Activated CD4-positive, alpha-beta T cell treated with anti-CD3 and anti-CD28 coated beads, Interleukin-2, Interleukin-4, amounts not matched to agents 100 ng/mL and 50 ng/mL, durations not matched to agents 16 hours and 8 hours (primary cell): ENCODE measurements at regions not wholly inside any gene's neighbourhood (a gene's known extent, or its start where the extent isn't known, plus 50 kb on each side); places are given as distances from the start of the nearest gene placed in this dataset.
"Not testable (repeated sequence)": the region's sequence is repeated elsewhere in the genome, so short reads cannot be mapped to it uniquely, and the experiment has no call there.

ENCODE experiments used
- DNase-seq: peaks from one replicate; pipeline ENCODE4 v3.0.0-alpha.2; 2020; ENCODE audit warnings: low spot score

DNA sequence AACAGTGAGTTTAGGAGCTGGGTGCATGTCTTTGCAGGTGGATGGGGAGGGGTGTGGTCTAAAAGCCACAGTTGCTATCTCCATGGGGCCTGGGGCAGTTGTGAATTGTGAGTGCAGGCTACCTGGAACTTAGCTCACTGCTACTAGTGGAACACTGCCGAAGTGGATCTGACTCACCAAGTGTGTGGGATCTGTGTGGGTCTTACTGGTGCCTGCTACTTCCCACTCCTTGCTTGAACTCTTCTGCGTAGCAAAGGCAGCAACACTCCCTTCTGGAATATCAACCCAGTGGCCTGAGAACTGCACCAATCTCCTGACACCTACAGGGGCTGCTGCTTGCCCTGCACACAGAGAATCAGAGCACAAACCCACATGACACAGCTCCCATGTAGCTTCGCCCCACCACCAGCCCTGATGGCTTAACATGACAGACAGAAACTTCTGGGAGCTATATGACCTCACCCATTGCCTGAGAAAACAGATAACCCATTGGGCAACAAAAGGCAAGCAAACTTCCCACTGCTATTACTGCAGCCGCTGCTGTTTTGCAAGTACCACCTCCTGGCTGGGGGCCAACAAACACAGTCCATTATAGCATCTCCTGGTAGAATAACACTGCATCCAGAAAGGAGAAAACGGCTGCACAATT, 455.1 kb upstream of the DDX18 start:
- DNase-seq = no peak

DNA sequence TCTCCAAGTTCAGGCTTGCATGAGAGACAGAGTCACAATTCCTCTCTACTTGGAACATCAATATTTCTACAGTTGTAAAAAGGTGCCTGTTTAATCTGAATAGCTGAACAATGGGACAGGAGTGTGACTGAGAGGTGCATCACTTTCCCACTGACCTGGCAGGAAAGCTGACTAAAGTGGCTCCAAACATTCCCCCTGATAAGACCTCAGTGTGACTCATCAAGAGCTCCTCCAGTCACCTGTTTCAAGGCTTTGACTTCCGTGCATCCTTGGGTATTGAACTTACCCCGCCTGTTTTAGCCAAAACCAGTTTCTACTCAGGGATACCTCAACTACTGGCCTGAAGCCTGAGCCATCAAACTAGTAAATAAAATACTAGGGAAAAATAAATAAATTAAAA, 453.9 kb upstream of the DDX18 start:
- DNase-seq = no peak

DNA sequence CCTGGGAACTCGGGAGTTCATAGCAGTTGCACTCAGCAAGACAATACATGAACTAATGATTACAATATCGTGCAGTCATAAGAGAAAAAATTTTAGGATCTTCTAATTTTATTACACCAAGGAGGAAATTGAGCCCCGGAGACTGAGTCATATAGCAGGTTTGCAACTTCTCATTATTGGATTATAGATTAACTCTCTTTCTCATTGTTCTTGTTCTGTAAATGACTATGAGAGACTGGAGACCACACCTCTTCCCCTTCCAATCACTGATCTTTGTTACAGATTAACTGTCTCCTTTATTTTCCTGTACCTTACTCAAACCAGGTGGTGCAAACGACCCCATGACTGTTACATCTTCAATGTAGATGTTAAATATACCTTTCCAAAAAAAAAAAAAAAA, 435.8 kb upstream of the DDX18 start:
- DNase-seq = no peak

DNA sequence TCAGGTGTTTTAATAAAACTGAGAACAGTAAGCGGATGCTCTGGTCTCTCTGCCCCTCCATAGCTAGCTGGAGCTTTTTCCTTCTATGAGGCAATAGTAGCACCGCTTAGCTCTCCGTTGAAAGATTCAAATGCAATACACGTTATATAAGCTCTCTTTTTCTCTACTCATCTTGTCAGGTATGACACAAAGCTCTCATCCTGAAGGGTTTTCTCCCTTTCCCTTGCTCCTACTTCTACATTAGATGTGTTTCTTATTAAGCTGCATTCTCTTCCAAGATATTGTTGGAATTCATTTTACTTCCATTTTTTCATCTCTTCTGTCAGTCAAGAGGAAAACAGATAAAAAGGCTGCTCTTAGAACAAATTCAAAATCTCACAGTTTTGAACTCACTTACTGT, 434.6 kb upstream of the DDX18 start:
- no peak for DNase-seq

DNA sequence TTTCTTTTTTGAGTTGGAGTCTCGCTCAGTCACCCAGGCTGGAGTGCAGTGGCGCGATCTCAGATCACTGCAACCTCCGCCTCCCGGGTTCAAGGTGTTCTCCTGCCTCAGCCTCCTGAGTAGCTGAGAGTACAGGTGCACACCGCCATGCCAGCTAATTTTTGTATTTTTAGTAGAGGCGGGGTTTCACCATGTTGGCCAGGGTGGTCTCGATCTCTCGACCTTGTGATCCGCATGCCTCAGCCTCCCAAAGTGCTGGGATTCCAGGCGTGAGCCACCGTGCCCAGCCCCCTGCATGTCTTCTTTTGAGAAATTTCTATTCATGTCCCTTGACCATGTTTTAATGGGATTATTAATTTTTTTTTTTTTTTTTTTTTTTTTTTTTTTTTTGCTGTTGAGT, 430.5 kb upstream of the DDX18 start:
- DNase-seq = not testable (repeated sequence)

DNA sequence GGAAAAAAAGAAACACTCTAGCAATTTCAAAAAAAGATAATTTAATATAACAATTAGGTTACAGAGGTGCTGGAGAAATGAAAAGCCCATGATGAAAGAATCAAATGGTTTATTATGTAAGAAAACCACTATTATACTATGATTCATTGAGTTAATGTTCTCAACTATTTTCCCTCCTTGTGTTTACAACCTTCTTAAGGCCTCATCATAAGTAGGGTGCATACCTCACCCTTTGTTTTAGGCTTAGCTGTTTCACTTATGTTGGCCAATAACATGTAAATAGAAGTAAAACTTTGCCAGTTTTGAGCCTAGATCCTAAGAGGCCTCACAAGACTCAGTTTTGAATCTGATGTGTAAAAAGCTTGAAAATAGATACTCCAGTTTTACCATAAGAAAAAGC, 418.3 kb upstream of the DDX18 start:
- no peak for DNase-seq

DNA sequence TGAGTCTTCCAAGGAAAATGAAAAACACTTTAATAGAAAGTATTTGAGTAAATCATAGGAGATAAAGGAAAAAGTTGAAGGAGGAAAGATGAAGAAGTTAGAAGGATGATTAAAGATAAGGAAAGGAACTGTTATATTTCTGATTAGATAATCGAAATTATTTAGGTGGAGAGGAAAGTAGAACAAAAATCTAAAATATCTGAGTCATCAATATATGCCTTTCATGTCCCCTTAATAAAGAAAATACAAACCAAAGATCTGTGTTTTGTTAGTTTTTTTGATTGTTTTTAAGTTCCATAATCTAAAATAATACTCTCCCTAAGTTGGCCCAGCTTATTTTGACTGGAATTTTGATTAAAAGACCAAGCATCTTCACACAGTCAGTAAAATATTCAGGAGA, 412.9 kb upstream of the DDX18 start:
- DNase-seq = no peak

DNA sequence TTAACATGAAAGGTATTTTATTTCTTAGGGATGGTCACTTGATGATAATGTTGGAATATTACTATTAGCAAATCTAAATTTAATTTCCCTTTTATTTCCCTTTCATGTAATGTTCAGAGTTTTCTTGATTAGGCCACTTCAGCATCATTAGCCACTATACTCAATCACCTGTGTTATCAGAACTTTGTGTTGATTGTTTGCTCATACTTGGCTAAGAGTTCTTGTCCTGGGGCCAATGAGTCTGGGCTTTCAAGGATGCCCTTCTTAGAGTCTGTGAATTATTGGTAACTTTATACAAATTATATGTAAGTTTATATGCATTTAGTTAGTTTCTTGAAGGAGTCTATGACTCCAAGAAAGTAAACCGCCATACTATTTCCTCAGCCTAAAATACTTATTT, 408.0 kb upstream of the DDX18 start:
- no peak for DNase-seq

DNA sequence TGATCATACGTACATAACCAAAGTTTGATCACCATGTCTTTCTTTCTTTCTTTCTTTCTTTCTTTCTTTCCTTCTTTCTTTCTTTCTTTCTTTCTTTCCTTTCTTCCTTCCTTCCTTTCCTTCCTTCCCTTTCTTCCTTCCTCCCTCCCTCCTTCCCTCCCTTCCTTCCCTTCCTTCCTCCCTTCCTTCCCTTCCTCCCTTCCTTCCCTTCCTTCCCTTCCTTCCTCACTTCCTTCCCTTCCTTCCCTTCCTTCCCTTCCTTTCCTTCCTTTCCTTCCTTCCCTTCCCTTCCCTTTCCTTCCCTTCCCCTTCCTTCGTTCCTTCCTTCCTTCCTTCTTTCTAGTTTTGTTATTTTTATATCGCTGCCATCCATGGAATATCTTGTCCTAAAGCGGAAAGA, 406.7 kb upstream of the DDX18 start:
- no peak for DNase-seq

DNA sequence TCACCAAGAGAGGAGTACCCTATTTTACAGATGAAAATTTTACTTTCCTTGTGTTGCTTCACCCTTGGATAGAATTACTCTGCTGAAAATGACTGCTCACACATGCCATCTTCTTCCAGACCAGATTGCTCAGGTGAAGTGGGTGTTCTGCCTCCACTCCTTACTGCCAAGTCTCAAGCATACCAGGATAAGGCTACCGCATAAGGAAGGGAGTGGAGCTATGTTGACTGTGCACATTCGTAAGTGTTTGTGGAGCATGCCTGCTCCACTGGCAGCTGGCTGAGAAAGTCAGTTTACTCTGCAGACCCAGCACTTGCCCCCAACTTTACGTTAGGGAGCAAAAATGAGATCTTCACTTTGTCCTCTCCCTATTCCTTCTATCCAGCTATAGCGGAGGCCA, 405.0 kb upstream of the DDX18 start:
- DNase-seq = no peak

DNA sequence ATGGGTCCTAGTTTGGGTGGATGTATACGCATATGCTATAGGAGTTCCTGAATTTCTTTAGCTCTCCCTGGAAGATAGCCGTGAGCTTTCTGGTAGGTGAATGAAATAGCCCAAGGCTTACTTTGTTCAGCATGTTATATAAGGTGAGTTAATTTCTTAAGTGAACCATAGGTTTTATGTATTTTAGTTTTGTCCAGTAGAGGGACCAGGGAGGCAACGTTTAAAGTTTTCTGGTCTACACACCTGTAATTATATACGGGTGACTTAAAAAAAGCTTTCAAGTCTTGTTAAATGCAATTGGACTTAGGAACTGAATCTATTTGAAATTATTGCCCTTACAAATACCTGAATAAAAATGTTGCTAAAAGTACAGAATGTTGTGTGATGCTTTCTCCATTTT, 402.5 kb upstream of the DDX18 start:
- DNase-seq = no peak

DNA sequence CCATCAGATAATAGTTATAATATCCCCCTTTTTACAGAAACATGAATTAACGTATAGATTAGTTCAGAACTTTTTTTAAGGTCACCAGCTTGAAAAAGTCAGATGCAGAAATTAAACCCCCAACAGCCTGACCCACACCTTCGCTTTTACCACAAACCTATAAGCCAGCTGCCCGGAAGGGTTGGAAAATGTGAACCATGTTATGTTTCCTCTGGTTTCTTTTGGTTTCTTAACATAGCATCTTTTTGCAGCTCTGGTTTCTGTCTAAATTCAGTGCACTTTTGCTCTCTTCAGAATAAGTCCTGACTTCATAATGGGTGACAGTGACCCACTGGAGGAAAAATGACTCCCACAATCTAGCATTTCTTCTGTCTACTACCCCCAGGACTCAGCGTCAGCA, 381.7 kb upstream of the DDX18 start:
- no peak for DNase-seq

DNA sequence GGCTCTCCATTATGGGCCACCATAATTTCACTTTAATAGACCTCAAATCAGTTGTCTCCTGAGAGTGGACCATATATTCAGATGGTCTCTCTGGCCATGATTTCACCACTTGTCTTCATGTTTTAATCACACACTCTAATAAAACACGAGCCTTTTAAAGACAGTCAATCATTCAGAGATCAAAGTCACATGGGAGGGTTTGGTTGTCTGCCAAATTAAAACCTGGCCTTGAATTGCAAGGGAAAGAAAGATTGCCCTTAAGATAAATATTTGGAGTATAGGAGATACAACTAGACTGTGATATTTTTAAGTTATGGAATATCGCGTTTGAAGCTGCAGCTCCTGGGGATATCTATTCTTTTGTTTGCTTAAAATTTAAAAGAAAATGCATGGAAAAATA, 377.8 kb upstream of the DDX18 start:
- DNase-seq = no peak

DNA sequence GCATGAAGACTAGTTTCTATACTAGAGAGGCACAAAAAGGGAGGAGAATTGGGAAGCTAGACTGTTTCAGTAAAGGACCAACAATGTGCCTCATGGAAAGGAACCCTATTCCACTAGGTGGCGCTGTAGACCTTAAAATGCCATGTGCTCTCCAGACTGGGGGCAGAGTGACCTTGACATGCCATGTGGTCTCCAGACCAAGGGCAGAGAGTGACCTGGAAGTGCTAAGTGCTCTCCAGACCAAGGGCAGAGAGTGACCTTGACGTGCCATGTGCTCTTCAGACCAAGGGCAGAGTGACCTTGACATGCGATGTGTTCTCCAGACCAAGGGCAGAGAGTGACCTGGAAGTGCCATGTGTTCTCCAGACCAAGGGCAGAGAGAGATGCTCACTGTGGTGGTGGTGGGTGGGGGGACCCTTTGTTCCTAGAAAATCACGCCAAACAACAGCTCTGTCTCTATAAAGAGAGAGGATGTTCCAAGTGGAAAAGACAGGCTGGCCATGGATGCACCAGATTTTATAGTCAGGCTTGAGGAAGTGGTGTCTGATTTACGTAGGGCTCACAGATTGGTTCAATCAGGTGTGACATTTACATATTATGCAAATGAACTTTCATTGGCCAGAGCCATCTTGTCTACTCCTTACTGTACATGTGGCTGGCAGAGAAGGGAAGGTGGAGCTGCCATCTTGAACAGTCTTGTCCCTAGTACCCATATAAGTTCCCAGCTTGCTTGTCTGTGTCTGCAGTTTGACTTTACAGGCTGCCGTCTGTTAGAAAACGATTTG, 344.0 kb upstream of the DDX18 start:
- DNase-seq = peak; percentile 39

DNA sequence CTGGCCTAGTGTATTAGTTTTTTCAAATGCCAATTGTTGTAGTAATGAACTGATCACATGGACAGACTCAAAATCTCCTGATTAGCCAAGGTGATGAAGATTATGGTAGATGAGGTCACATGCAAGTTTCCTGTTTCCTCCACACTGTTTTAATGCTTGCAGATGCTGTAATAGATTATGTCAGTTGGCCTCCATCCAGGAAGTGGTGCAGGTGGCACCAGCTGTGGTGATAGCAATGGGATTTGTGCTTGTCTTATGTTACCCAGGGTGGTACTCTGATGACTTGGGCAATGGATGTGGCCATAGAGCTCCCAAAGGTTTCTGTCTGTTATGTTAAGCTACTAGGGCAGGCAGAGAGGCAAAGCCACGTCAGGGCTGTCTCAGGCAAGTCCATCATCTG, 332.9 kb upstream of the DDX18 start:
- DNase-seq = no peak

DNA sequence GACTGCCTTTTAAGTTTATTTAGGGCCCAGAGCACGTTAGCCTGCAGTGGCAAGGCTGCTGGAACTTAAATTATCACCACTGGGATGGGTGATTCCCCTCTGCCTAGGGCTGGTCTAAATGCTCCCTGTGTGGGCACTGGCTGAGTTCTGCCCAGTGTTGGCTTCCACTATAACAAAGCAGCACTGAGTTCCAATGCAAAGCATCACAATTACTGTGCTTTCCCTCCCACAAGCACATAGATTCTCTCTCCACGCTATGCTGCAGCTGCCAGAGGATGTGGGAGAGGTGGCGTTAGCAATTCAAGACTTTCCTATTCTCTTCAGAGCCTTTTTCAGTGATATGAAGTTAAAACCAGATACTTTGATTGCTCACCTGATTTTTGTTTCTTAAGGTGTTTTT, 328.9 kb upstream of the DDX18 start:
- no peak for DNase-seq

DNA sequence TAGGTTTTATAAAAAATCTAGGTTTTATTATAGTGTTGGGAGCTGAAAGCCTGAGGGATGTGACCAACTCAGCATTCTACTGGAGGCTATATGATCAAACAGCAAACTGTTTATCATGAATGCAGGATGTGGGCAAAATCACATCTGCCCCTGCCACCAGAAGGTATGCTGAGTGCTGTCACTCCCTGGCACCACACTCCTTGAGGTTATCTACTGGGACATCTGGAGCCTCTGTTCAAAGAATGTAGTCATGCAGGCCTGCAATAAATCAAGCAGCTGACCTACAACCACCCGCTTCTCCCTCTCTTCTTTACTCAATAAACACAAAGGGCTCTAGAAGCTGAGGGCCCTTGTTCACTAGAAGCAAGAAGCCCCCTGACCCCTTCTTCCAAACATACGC, 328.4 kb upstream of the DDX18 start:
- DNase-seq = no peak

DNA sequence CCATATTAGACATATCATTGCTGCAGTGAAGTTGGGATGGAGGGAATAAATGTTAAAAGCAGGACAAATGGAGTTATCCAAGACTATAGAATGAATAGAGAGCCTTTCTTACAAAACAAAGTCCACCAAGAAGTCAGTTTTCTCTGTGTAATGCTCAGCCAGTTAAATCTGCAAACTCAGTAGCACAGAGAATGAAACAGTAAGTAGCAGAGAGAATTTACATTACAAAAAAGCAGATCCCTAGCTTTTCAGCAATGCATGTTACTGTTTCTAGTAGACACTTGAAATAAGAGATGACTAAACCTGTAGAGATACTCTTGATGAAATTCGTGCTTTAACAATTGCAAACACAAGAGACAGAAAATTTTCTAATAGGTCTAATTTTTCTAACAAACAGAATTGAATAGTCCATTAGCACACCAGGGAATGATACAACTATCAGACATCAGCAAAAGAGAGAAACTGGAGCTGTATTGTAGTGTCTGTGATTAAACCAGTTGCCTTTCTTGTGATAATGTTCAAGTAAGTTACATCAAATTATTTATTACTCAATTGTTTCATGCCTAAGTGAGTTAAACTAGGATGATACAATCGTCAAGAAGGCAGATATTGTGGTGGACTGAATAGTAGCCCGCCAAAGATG, 322.2 kb upstream of the DDX18 start:
- no peak for DNase-seq

DNA sequence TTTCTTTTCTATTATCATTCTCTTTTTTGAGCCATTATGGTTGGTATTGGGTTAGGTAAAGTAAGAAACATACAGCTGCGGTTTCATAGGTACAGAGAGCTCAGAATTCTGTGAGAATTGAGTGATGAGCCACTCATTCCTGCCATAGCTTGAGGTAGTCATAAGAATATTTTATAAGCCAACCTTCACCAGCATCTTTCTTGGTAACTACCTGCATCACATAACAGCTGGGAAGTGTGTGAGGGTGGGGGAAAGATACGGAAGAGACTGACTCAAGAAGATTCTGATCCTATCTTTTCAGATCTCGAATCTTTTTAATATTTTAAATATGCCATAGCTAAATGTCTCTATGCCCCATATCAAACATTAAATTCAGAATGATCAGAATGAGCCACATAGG, 313.8 kb upstream of the DDX18 start:
- DNase-seq = no peak

DNA sequence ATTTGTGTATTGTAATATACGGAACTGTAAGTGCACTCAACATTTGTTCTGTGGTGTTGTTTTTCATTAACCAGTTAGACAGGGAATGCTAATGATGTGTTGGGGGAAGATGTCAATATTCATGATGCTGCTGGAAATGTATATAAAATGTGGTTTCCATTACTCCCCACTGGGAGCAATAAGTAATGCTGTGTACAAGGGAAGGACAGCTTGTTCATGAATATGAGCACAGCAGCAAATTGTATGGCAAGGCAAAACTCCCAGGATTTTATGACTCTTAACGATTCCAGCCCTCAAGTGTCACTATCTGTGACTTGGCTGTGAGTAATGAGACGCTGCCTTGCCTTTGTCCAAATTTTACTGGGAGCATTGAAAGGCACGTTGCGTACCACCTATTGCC, 312.4 kb upstream of the DDX18 start:
- no peak for DNase-seq

DNA sequence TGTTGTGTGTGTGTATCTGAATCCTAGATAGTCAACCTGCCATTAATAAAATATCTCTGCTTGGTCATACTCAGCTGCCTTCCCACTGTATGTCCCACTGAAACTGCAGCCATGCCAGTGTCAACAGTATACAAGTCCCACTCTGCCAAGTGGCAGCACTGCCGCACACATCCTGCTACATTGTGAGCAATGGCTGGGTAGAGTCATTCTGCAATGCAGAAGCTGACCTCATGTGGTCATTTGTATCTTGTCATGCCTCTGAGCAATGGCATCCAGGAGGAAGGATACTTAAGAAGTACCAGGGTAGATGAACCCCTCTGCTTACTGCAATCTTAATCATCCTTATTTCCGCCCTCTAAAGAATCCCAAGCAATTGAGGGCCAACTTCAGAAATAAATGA, 302.2 kb upstream of the DDX18 start:
- no peak for DNase-seq

DNA sequence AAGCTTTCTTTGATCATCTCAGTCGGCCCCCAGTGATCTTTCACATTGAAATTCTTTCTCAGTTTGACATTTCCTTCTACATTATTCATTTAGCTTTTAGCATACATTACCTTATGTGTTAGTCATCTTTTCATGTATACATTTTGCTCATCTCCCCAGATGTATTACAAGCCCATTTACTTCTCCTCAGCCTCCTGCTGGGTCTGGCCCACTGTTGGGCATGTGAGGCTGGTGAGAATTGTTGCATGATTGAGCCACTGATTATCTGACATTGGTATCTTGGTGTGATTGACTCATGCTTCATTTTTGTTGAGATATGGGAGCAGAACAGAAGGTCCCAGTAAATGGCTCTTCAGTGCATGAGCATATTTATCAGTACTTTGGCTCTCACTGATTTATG, 300.1 kb upstream of the DDX18 start:
- no peak for DNase-seq

DNA sequence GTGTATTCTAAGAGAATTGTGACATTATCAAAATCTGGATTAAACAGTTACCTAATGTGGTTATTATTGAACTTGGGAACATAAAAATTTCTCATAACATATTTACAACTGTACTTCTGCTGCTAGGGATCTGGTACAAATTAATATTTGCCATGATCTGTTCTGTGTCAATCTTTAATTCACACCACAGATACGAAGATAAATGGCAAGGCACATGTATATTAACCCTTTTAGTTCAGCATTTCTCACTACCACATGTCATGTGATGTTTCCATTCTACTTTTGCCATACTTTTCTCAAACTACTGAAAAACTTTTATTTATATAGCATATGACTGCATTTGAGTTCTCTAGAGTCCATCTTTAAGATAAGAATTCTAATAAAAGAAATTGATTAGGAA, 295.3 kb upstream of the DDX18 start:
- DNase-seq = no peak

DNA sequence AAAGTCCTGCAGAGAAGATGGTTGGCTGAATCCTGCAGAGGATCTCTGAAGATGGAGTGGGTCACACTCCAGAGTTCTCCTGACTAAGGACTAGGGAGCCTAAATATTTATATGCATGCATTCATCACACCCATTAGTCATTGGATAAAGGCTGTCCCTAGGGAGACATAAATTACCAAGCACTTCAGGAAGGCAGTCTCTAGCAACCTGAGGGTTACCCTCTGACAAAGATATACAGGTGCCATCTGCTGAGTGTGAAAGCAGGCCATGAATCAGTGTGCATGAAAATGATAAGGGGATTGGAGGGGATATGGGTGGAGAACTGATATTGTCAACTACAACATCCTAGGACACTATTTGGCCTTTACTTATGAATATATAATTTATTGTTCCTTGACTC, 294.8 kb upstream of the DDX18 start:
- no peak for DNase-seq
